Fibroblast of lung (primary cell): ENCODE measurements at regions not wholly inside any gene's neighbourhood (a gene's known extent, or its start where the extent isn't known, plus 50 kb on each side); places are given as distances from the start of the nearest gene placed in this dataset.

Experiments used
- CTCF ChIP-seq, 2 donors: IDR thresholded peaks in 1 of 2; conservative IDR thresholded peaks in 1 of 2; 1 replicate in 1 of 2; 2 replicates in 1 of 2; pipeline ENCODE4 v1.5.1; 2011 to 2012; ENCODE audit warnings: low read length in 2 of 2, control low read depth in 1 of 2, inconsistent platforms in 1 of 2, low read depth in 1 of 2, mild to moderate bottlenecking in 1 of 2
- EZH2 ChIP-seq: IDR thresholded peaks from 2 replicates; pipeline ENCODE4 v1.5.1; 2012; ENCODE audit warnings: low read length, control low read depth, mild to moderate bottlenecking; ENCODE audit errors: missing control alignments

GRCh38 chr6:112683106-112683505 is 336.0 kb downstream of the RFPL4B start:
- TF ChIP-seq CTCF (conservative IDR thresholded peaks at IDR 0.05 in 1 of 2, IDR thresholded peaks at IDR 0.05 in 1 of 2; ENCODE audit: low read depth in 1 of 2, low read length in 2 of 2): no peak
- TF ChIP-seq EZH2: no peak
